HG03108 (cell line): ENCODE measurements at regions not wholly inside any gene's neighbourhood (a gene's known extent, or its start where the extent isn't known, plus 50 kb on each side); places are given as distances from the start of the nearest gene placed in this dataset.

Experiments
- ATAC-seq: cut with Tn5 transposase; IDR thresholded peaks from one replicate; pipeline ENCODE4 v1.9.1; 2021; ENCODE audit warnings: moderate library complexity; ENCODE audit not compliant: unreplicated experiment

DNA sequence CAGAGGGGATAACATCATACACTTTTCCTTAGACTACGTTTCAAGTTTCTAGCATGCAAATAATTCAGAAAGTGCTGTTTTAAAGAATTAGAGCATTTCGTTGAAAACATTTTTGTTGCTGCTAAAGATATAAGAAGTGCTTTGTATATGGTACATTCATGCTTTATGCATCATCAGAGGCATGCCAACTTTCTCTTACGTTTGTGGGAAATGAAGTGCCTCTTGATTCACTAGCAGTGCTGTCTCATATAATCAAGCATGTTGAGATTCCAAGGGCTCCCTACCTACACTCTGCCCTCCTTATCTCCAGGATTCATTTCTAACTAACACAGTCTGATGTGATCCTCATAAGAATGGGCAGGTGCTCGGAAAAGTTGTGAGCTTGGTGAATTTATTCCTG is 748.6 kb upstream of the DDX18 start:
- no peak for ATAC-seq

DNA sequence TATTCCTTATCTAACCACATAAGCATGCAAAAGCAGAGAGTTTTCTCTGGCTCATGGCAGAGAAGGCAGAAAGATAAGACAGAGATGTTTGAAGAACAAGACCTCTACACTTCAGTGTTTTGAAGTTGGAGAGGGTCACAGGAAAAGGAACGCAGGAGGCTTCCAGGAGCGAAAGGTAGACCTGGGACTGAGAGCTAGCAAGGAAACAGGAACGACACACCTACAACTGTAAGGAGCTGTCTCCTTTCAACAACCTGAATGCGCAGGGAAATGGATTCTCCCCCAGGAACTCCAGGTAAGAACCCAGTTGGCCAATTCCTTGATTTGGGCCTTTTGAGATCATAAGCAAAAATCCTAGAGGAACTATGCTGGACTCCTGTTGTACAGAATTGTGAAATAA is 746.6 kb upstream of the DDX18 start:
- no peak for ATAC-seq

DNA sequence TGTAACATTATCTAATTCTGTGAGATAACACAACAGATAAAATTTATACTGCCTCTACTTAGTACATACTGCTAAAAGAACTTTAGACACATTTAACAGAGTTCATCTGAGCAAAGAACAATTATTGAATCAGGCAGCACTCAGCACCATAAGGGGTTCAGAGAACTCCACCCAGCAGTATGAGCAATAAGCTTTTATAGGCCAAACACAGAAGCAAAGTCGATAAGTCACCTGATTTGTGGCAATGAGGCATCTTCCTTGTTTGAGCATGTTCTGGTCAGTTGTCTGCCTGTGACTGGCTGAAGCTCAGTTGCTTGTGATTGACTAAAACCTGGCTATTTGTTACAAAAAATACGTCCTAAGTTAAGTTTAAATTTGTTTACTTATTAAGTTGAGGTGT is 746.1 kb upstream of the DDX18 start:
- no peak for ATAC-seq

DNA sequence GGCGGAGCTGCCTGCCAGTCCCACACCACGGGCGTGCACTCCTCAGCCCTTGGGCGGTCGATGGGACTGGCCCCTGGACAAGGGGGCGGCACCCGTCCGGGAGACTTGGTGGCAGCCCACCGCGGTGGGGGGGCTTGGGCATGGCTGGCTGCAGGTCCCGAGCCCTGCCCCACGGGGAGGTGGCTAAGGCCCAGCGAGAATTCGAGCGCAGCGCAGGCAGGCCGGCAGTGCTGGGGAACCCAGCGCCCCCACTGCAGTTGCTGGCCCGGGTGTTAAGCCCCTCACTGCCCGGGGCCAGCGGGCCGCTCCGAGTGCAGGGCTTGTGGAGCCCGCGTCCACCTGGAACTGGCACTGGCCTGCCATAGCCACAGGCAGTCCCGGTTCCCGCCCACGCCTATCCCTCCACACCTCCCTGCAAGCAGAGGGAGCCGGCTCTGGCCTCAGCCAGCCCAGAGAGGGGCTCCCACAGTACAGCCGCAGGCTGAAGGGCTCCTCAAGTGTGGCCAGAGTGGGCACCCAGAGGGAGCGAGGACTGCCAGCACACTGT is 742.9 kb upstream of the DDX18 start:
- ATAC-seq, result no peak

DNA sequence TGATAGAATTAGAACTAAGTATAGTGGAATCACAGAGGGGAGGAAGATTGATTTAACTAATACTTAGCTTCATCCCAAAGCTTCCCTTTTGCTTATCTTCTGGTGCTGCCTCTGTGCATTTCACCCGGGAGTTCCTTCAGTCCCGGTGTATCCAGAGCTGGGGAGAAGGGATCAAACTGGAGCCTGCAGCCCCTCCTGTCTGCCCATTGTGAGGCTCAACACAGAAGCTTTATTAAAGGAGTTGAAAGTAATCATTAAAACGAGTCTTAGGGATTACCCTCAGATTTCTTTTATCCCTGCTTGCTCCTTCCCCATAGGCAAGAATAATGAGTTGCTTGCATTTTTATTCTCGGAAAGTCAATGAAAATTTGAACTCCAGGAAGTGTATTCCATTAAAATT is 739.7 kb upstream of the DDX18 start:
- no peak for ATAC-seq

DNA sequence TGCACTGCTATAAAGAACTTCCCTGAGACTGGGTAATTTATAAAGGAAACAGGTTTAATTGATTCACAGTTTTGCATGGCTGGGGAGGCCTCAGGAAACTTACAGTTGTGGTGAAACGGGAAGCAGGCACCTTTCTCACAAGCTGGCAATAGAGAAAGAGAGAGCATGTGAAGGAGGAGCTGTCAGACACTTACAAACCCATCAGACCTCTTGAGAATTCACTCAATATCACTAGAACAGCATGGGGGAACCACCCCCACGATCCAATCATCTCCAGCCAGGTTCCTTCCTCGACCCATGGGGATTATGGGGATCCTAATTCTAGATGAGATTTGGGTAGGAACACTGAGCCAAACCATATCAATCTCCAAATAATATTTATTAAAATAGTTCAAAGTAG is 729.2 kb upstream of the DDX18 start:
- ATAC-seq, result no peak

DNA sequence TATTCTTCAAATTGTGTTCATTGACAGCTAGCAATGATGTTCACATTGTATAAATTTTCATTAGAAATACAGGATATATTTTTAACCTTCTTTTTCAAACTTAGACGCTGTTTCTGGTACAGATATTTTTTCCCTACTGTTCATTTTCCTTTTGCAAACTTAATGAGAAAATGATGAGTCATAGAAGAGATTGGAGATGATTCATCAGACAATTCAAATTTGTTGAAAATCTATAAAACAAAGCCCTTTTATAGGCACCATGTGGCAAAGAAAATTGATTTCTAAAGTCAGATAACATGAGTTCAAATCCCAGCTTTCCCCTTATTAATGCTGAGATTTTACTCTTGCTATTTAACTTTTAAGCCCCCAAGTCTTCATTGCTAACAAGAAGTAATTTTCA is 728.8 kb upstream of the DDX18 start:
- ATAC-seq, result no peak

DNA sequence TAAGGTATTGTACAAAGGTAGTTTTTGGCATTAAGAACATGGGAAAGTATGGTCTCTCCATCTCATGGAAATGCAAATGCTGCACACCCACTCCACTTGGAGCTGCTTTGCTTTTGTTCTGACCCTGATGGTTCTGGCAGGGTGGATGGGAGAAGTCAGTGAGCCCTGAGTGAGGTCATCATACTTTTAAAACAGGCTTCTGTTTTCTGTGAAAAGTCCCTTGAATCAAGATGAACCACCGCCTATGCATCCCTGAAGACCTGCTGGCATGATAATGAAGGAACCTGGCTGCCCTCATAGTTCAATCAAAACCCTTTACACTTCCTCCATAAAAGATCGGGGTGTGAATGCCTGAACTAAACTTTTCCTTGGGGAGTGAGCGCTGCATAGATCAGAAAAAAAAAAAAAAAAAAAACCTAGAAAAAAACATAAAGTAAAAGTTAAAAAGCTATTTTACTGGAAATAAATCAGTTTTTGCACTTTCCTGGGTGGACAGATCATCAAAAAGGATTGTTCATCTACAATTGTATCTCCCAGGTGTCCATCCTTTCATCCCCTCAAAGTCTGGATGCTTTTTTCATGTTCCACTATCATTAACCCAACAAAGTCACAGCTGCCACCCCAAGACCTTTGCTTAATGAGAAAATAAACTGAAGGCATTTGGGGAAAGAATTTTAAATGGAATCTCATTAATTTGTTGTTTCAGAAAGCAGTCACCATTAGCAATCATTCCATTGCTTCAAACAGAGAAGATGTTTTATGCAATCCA is 728.1 kb upstream of the DDX18 start:
- ATAC-seq, result no peak

DNA sequence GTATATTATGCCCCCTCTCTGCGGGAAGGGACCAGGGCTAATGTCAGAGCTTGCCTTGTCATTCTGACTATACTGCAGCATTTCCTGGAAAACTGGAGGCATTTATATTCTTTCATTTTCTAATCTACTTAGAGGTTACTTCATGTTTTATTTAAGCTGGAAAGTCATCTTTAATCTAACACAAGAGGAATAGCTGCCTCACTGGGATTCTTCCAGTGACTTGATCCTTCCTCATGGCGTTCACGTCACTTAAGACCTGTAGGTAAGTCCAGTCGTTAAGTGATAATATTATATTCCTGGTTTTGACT is 727.6 kb upstream of the DDX18 start:
- no peak for ATAC-seq

DNA sequence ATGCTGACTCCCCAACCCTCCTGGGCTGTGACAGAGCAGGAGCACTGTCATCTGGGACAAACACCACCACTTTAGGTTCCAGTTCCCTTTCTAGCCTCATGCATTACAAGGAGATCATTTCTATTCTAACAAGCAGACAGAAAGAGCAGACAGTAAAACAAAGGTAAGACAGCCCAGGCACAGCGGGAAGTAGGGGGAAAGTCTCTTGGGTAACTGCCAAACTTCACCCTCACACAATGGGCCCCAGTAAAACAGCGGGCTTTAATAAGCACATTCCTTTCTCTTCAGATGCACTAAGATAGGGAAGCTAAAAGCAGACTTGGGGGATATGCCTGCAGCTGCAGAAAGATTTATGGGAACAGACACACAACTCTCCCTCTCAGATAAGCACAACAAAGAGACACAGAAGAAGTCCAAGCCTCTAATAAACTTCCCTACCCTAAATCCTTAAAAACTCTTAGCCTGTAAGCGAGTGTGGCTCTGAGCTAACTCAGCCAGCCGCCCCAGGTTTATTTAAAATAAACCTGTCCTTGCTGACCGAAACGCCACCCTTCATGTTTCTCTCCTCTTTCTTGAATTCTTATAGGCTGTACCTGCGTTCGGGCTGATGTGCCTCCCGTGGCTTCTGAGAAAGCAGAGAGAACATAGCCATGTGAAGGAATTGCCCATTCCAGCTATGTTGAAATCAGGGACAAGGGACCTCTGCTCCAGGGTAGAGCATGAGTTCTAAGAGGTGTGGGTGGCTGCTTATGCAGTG is 726.8 kb upstream of the DDX18 start:
- no peak for ATAC-seq

DNA sequence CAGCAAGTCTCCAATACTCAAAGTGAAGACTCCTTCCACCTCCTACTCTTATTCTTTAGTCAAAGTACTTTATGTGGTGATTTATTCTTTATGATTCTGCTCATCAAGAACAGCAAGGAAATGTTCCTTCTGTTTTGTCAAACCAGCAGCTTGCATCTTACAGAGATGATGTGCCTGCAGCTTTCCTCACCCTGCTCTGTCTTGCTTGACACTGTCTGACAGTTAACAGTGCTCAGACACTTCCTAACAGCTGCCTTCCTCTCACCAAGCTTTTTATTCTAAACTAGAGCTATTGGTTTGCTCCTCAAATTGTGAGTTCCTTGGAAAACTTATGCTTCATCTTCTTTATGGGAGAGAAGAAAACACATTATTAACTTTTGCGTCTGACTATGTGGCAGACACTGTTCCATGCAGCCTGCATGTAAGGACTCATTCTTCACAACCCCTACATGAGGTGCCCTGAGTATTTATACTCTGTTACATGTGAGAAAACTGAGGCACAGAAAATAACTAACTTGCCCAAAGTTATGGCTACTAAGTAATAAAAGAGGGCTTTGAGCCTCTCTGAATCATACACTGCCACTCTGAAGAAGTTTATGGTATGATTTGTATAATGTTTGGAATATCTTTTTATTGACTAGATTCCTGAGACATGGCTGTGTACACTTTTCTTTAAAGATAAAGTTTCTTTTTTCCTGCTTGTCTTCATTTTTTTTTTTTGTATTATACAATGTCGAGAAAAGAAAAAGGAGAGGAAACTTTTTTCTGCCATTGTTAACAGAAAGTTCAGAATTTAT is 723.3 kb upstream of the DDX18 start:
- ATAC-seq, result no peak

DNA sequence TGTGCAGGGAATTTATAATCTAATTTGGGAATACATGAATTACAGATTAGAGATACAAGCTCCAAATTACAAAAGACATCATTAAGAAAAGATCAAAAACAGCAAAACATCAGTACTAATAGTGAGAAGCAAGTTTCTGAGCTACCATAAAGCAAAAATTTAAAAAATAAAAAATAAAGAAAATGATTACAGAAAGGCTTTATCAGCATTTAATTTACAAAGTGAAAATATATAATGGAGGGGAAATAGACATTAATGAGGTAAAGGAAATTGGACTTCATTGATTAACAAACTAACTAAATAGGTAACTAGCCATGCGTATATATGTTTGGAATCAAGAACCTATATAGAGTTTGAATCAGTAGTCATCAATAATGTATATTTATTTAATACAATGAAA is 712.9 kb upstream of the DDX18 start:
- ATAC-seq, result no peak

DNA sequence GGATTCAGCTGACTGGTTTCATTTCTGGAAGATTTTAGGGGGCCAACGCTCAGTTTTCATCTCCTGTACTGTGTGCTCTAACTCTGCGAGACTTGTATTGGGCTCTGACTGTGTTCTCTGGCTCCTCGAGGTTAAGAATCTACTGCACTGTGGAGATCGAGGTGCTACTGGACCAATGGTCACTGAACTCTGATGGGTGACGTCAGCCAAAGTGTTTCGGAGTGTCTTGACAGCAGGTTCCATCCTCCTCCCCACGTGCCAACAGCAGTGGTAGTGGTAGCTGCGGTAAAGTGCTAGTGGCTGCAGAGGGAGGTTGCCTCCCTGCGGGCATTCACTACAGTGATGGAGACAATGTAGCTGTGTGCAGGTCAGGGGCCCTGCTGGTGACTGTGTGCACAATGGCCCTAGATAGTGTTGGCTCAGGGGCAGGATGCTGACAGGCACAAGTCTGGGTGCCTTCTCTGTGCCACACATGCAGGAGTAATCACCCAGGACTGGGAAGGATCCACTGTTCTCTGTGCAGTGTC is 705.7 kb upstream of the DDX18 start:
- ATAC-seq, result no peak

DNA sequence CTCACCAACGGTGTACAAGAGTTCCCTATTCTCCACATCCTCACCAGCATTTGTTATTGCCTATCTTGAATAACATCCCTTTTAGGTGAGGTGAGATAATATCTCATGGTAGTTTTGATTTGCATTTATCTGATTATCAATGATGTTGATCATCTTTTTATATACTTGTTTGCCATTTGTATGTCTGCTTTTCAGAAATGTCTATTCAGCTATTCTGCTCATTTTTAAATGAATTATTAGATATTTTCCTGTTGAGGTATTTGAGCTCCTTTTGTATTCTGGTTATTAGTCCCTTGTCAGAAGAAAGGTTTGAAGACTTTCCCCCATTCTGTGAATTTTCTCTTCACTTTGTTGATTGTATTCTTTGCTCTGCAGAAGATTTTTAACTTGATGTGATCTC is 695.5 kb upstream of the DDX18 start:
- no peak for ATAC-seq

DNA sequence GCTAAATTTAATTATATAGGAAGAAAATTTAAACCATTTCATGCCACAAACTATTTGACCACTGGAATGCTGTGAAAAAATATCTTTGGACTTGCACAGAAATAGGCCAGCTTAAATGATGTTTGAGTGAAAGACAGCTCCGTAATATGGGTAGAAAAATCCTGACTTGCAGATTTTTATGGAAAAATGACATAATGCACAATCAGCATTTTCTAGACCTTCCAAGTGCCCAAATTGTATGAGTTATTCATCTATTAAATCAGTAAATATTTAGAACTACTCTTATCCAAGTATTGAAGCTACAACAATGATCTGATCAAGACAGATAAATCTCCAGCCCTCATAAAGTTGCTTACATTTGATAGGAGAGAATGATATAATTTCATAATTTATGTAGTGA is 691.1 kb upstream of the DDX18 start:
- no peak for ATAC-seq

DNA sequence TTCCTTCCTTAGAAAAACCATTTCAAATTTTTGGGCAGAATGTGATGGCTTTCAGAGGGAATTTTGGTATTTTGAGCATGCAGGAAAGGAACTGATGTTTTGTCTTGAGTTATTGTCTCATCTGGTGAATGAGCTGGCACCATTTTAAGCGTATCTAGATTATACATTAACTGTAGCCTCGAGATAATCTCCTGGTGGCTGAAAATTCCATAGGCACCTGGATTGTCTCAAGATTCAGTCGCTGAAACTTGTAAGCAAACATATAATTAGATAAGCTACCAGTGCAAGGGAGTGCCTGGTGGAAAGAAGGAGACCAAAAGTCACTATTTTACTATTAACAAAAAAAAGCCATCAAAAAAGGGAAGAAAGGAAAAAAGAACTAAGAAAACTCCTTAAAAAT is 687.8 kb upstream of the DDX18 start:
- no peak for ATAC-seq

DNA sequence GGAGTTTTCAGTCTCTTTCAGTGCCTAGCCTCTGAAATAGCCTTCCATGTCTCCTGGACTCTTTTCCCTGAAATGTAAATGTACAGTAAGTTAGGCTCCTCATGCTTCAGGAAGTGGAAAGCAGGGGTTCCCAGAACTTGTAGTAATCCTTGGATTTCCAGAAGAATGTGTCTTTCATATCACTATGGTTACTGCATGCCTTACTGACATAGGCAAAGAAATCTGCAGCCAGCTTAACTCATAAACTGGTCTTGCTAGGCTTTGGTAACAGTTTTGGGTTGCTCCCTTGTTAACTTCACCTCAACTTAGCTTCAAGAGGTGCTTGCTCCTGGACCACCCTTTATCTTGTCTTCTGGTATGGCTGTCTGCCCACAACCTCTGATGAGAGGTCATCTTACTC is 686.8 kb upstream of the DDX18 start:
- no peak for ATAC-seq

DNA sequence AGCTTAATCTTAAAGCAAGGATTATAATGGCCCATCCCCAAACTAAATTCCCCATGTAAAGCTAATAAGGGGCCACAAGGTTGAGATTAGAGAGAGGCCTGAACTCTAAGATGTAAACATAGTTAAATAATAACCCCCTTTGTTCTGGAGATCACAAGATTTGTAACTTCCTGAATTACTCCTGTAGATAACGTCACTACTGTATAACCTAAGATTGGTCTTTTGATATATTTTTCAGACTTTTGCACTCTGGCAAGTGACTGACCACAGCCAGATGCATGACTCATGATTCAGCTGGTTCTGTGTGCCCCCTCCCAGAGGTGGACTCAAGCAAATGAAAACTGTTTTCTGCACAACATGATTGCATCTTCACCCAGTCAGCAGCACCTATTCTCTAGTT is 686.0 kb upstream of the DDX18 start:
- ATAC-seq, result no peak

DNA sequence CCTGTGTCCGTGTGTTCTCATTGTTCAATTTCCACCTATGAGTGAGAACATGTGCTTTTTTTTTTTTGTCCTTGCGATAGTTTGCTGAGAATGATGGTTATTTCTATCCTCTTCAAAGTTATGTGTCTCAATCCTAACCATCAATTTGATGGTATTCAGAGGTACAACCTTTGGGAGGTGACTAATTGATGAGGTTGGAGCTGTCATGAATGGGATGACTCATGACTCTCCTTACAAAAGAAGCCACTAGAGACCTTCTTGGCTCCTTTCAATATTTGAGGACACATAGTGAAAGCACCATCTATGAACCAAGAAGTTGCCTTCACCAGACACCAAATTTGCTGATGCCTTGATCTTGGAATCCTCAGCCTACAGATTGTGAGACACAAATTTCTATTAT is 677.1 kb upstream of the DDX18 start:
- no peak for ATAC-seq

DNA sequence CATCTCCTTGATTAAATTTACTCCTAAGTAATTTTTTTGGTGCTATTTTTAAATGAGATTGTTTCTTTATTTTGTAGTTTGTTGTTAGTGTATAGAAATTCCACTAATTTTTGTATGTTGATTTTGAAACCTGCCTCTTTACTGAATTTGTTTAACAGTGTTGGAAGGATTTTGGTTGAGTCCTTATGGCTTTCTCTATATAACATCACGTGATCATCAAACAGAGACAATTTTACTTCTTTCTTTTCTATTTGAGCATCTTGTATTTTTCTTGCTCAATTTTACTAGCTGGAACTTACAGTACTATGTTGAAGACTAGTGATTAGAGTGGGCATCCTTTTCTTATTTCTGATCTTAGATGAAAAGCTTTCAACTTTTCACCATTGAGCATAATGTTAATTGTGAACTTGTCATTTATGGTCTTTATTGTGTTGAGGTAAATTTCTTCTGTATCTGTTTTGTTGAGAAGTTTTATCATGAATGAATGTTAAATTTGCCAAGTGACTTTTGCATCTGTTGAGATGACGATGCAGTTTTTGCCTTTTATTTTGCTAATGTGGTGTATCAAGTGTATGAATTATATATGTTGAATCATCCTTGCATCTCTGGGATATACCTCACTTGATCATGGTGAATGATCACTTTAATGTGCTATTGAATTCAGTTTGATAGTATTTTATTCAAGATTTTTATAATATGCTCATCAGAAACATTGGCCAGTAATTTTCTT is 645.3 kb upstream of the DDX18 start:
- no peak for ATAC-seq

DNA sequence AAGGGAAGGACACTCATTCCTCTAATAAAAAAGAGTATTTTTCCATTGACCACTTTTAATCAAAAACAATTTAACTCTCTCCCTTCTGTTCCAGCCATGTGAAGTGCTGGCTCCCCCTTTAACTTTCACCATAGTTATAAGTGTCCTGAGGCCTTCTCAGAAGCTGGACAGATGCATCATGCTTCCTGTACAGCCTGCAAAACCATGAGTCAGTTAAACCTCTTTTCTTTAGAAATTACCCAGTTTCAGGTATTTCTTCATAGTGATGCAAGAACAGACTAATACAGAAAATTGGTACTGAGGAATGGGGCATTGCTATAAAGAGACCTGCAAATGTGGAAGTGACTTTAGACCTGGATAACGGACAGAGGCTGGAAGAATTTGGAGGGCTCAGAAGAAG is 643.6 kb upstream of the DDX18 start:
- no peak for ATAC-seq
